Coronary artery (tissue), 2 donors: ENCODE measurements at regions not wholly inside any gene's neighbourhood (a gene's known extent, or its start where the extent isn't known, plus 50 kb on each side); places are given as distances from the start of the nearest gene placed in this dataset.

ENCODE experiments used
- DNase-seq: peaks from one replicate; pipeline ENCODE4 v3.0.0-alpha.2; 2017; ENCODE audit warnings: low spot score
- H3K27ac ChIP-seq, 2 donors: fragments of 200-600 bp; sonication (generic); one replicate each; pipeline ENCODE4 v1.5.1; 2016 to 2019
- H3K4me3 ChIP-seq: fragments of 200-600 bp; sonication (generic); 2 replicates; pipeline ENCODE4 v1.5.1; 2016; ENCODE audit warnings: mild to moderate bottlenecking, moderate library complexity
- TF ChIP-seq, protein P1 (sequence below): fragments of 200-600 bp; sonication (generic); IDR thresholded peaks from one replicate; pipeline ENCODE4 v1.5.1; 2019; ENCODE audit warnings: antibody characterized with exemption

DNA sequence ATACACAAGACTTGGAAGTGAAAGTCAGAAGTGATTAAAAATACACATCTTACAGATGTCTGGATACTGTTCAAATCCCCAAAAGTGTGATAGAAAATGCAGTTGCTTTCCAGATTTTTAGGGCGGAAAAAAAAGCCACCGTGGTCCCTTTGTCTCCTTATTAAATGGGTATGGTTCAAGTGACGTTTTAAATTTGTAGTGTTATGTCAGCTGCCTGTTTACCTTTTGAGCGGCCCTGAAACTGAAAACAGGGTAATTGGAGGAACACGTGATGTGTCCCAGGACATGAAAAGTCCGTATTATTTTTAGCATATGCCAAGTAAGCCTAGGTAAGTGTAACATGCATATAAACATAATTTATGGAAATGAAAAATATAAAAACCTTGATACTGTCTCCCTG is 109.0 kb upstream of the PDZRN3 start:
- no peak overlapping the region for H3K4me3 ChIP-seq
- TF ChIP-seq, protein P1, sequence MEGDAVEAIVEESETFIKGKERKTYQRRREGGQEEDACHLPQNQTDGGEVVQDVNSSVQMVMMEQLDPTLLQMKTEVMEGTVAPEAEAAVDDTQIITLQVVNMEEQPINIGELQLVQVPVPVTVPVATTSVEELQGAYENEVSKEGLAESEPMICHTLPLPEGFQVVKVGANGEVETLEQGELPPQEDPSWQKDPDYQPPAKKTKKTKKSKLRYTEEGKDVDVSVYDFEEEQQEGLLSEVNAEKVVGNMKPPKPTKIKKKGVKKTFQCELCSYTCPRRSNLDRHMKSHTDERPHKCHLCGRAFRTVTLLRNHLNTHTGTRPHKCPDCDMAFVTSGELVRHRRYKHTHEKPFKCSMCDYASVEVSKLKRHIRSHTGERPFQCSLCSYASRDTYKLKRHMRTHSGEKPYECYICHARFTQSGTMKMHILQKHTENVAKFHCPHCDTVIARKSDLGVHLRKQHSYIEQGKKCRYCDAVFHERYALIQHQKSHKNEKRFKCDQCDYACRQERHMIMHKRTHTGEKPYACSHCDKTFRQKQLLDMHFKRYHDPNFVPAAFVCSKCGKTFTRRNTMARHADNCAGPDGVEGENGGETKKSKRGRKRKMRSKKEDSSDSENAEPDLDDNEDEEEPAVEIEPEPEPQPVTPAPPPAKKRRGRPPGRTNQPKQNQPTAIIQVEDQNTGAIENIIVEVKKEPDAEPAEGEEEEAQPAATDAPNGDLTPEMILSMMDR, result no peak
- no peak for DNase-seq
- no peak overlapping the region for H3K27ac ChIP-seq

- no peak for DNase-seq
- TF ChIP-seq, protein P1, result no peak
- no peak overlapping the region for H3K27ac ChIP-seq
- H3K4me3 ChIP-seq, result no peak overlapping the region
Observed at GRCh38 chr3:73729969-73730440, 105.3 kb upstream of the PDZRN3 start.

DNA sequence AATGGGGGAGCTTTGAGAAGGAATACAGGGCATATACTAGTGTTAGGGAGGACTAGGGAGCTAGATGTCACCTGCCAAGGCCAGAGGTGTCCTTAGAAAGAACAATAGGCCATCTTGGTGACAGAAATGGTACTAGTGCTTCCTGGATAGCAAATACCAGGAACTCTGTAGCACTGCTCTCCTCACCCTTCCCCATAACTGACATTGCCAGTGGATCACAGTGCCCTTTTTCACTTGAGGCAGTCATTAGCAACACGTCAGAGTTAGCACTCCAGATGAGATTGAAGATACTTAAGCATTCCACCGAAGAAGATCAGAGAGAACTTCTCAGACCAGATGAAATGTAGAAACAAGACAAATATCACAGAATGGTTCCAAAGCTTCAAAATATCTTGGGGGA is 103.1 kb upstream of the PDZRN3 start:
- TF ChIP-seq, protein P1, result no peak

GRCh38 chr3:73727117-73727821 is 102.5 kb upstream of the PDZRN3 start:
- H3K4me3 ChIP-seq, result no peak overlapping the region
- TF ChIP-seq, protein P1, result no peak
- H3K27ac ChIP-seq, result peak overlapping the region in 1 of 2 donors; percentile 9
- no peak for DNase-seq

More for the DNA sequence above, 103.1 kb upstream of the PDZRN3 start:
- no peak for DNase-seq
- peak overlapping the region in 1 of 2 donors; percentile 9 for H3K27ac ChIP-seq
- no peak overlapping the region for H3K4me3 ChIP-seq

DNA sequence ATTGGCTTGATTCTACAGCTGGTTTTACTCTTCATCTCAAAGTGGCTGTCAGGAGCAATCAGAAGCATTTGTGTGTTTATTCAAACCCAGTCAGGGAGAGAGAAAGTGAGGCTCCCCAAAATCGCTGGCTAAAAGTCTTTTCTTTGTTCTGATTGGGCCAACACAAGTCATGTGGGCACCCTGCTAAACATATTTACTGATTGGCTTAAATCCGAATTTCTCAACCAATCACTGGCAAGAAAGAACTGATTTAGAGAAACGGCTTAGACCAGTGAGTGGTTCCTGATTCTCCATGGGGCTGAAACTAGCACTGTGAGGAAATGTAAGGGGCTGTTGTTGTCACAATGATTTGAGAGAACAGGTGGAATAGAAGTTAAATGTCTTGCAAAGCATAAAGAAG is 98.9 kb upstream of the PDZRN3 start:
- H3K4me3 ChIP-seq, result no peak overlapping the region
- no peak for DNase-seq
- TF ChIP-seq, protein P1, result no peak
- H3K27ac ChIP-seq, result no peak overlapping the region

DNA sequence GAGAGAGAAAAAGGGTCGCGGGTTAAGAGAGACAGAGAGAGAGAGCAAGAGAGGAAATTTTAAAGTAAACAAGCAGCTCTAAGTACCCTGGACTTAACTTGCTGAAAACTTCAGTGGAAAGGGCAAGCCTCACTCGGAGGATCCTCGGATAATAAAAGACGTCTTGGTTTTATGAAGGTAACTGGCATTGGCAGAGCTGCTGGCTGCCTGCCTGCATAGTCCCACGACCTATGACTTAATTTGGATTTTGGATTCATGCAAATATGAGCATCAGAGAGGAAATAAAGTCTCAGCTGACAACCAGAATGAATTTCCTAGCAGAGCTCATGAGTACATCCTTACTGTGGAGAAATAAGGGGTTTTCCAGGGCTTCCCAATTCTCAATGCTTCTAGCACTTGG is 95.1 kb upstream of the PDZRN3 start:
- Histone ChIP-seq H3K27ac (no peak overlapping the region), H3K4me3 (peak overlapping the region; percentile 46)
- no peak for DNase-seq
- TF ChIP-seq, protein P1, result no peak

DNA sequence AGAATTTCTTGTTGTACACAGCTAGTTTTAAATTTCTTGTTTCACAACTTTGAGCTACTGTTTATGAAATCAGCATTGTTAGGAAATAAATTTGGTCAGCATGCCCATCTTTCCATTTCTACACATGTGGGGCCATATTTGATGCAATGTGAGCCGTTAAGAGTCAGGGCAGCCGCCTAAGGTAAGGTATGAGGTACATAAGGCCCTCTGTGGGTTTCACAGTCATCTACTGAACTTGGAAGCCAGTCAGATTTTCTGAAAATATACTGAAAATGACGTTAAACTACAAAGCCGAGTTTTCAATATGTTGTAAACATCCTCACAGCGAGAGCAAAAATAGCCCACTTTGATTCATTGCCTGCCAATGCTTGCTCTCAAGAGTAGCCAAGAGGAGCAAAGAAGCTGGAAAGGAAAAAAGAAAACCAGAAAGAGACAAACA is 94.7 kb upstream of the PDZRN3 start:
- TF ChIP-seq, protein P1, result no peak
- H3K4me3 ChIP-seq, result peak overlapping the region; percentile 46
- no peak for DNase-seq

More for the DNA sequence above, 94.7 kb upstream of the PDZRN3 start:
- peak overlapping the region in 1 of 2 donors; percentile 16 for H3K27ac ChIP-seq
